ENCODE measurements at regions not wholly inside any gene's neighbourhood (a gene's known extent, or its start where the extent isn't known, plus 50 kb on each side); places are given as distances from the start of the nearest gene placed in this dataset. TPM values are rescaled to one million over a fixed set of nuclear protein-coding genes. Genes with fewer than 3 reads are reported as not detected.
"Not testable (repeated sequence)": the region's sequence is repeated elsewhere in the genome, so short reads cannot be mapped to it uniquely, and the experiment has no call there.

DNA sequence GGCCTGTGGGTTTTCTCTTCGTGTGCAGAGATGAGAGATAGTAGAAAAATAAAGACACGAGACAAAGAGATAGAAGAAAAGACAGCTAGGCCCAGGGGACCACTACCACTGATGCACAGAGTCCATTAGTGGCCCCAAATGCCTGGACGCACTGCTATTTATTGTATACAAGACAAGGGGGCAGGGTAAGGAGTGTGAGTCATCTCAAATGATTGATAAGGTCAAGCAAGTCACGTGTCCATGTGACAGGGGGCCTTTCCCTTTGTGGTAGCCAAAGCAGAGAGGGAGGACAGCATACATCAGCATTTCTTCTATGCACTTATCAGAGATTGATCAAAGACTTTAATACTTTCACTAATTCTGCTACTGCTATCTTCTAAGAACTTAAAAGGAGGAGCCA, 53.0 kb upstream of the PRSS16 start:
- DNase-seq, result not testable (repeated sequence)

DNA sequence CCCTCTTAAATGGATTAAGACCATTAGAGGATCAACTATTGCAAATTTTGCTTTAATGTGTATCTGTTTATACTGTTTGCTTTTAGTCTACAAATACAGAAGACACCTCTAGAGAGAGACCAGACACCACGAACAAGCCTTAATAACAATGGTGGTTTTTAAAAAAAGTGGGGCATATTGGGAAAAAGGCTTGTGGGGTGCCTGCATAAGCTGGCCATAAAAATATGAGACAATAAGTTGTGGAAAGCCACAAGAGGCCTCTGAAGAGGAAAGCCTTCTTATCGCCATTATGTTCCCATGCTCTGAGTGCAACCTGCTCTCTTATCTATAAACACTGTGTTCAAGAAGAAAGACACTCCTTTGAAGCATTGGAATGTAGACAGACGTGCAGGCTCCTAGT, 52.0 kb upstream of the PRSS16 start:
- not testable (repeated sequence) for DNase-seq

Small RNA genes in the stretch of these regions (small RNA-seq; reads per million reads assigned to genes)
- gene MIR3143 (ENCODE audit: low replicate concordance) (0.31 reads per million, percentile 53 among the genes with 10 or more reads in this experiment), gene RNU2-62P (ENCODE audit: low replicate concordance) (not detected)

Data from tongue (tissue), 2 donors.